Sigmoid colon (tissue), 6 donors: ENCODE measurements at regions not wholly inside any gene's neighbourhood (a gene's known extent, or its start where the extent isn't known, plus 50 kb on each side); places are given as distances from the start of the nearest gene placed in this dataset.

ENCODE experiments used
- DNase-seq: peaks from one replicate; pipeline ENCODE4 v3.0.0-alpha.2; 2019
- H3K27ac ChIP-seq, 4 donors: fragments of 200-600 bp; sonication (generic); one replicate each; pipeline ENCODE4 v1.5.1; 2016 to 2019; ENCODE audit warnings: mild to moderate bottlenecking in 1 of 4
- H3K27me3 ChIP-seq, 3 donors: fragments of 200-600 bp; sonication (generic); one replicate each; pipeline ENCODE4 v1.5.1; 2019; ENCODE audit warnings: mild to moderate bottlenecking in 1 of 3
- H3K36me3 ChIP-seq, 4 donors: fragments of 200-600 bp; sonication (generic); one replicate each; pipeline ENCODE4 v1.5.1; 2016 to 2019
- H3K4me1 ChIP-seq, 4 donors: fragments of 200-600 bp; sonication (generic); one replicate each; pipeline ENCODE4 v1.5.1; 2017 to 2019
- H3K4me3 ChIP-seq, 4 donors: fragments of 200-600 bp; sonication (generic); one replicate each; pipeline ENCODE4 v1.5.1; 2017 to 2019; ENCODE audit warnings: mild to moderate bottlenecking in 2 of 4, moderate library complexity in 1 of 4
- H3K9me3 ChIP-seq, 4 donors: fragments of 200-600 bp in 3 of 4; sonication (generic) in 3 of 4; one replicate each; pipeline versions ENCODE4 v1.5.1 to v1.6.1; 2013 to 2019
- EP300 ChIP-seq, 4 donors: sonication (generic); formaldehyde crosslinking; IDR thresholded peaks; one replicate each; pipeline ENCODE4 v1.6.1; 2017; ENCODE audit warnings: antibody characterized with exemption in 4 of 4
- POLR2A ChIP-seq, 2 donors: fragments of 450-650 bp; IDR thresholded peaks; one replicate each; pipeline ENCODE4 v1.6.1; 2016; ENCODE audit warnings: antibody characterized with exemption in 2 of 2, mild to moderate bottlenecking in 2 of 2, moderate library complexity in 2 of 2
- POLR2AphosphoS5 ChIP-seq, 4 donors: sonication (generic); formaldehyde crosslinking; IDR thresholded peaks; one replicate each; pipeline ENCODE4 v1.6.1; 2017; ENCODE audit warnings: antibody characterized with exemption in 4 of 4
- WGBS, 2 donors: extraction: QIAGEN DNeasy Blood & Tissue Kit; methylation state at CpG; one replicate each; pipeline ENCODE4 v1.1.7; 2013; 5-methylcytosine and 5-hydroxymethylcytosine counted together
- intact Hi-C: fragments of 100-400 bp; cut with DNase I; formaldehyde crosslinking; loops from one replicate; pipeline ENCODE4 v1.15.1; 2023
- TF ChIP-seq, protein P1 (sequence below), 4 experiments: fragments of 450-650 bp in 3 of 4; fragments of 200-600 bp in 1 of 4; IDR thresholded peaks; one replicate each; pipeline ENCODE4 v1.5.1; 2016 to 2019; ENCODE audit warnings: antibody characterized with exemption in 4 of 4, mild to moderate bottlenecking in 3 of 4, moderate library complexity in 2 of 4
- donor health status: healthy with polysubstance abuse.
- donor health status: healthy.

- Histone ChIP-seq H3K27me3 (no peaks in the 10 kb centered on the region), H3K4me3 (no peak overlapping the region), H3K36me3 (no peaks in the 10 kb centered on the region), H3K9me3 (no peaks in the 10 kb centered on the region), H3K4me1 (no peaks in the 10 kb centered on the region), H3K27ac (no peak overlapping the region)
- WGBS, 2 donors = 92 to 94% methylated on average over 1 of the region's 1 CpG
- TF ChIP-seq POLR2A (IDR thresholded peaks at IDR 0.05) (no peak), POLR2AphosphoS5 (IDR thresholded peaks at IDR 0.05) (no peak), EP300 (IDR thresholded peaks at IDR 0.05) (no peak)
- TF ChIP-seq, protein P1, sequence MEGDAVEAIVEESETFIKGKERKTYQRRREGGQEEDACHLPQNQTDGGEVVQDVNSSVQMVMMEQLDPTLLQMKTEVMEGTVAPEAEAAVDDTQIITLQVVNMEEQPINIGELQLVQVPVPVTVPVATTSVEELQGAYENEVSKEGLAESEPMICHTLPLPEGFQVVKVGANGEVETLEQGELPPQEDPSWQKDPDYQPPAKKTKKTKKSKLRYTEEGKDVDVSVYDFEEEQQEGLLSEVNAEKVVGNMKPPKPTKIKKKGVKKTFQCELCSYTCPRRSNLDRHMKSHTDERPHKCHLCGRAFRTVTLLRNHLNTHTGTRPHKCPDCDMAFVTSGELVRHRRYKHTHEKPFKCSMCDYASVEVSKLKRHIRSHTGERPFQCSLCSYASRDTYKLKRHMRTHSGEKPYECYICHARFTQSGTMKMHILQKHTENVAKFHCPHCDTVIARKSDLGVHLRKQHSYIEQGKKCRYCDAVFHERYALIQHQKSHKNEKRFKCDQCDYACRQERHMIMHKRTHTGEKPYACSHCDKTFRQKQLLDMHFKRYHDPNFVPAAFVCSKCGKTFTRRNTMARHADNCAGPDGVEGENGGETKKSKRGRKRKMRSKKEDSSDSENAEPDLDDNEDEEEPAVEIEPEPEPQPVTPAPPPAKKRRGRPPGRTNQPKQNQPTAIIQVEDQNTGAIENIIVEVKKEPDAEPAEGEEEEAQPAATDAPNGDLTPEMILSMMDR (IDR thresholded peaks at IDR 0.05) = no peak
- no peak for DNase-seq
- intact Hi-C loops = no loop called here
These were observed 114.3 kb downstream of the RBMX2 start for GRCh38 chrX:130516123-130516522.

DNA sequence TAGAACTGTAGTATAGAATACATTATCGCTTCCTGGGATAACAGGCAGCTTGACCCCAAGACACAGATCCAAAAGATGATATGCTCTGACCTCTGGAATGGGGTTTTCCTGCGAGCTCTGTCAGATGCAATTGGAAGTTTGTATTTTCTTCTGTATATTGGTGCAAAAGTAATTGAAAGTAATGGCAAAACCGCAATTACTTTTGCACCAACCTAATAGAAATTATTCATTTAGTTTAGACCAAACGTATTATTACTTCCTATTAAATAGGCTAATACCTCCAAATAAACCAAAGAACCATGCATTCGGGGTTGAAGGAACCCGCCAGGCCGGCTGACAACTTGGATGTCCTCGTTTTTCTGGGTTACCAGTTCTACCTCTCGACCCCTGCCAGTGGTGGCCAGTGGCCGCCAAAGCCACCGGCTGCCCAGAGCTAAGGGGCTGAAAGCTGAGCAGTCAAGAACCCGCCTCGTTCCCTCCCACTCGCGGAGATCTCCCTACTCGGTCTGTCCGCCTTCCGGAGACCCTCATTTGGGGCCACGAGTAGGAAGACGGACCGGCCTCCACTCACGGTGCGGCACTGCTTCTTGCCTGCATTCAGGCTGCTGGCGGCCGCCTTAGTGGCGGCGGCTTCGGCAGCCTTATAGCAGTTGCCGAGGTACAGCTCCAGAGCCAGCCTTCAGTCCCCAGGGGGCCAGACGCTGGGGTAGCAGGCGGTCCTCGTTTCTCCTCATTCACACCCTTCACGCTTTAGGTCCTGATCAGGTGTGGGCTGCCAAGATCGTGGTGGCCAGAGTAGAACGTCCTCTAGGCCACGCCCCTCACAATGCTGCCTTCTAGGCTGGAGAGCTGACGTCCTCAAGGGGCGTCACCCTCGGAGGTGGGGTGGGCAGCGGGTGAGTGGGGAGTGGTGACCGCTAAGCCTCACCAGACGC is 121.9 kb downstream of the RBMX2 start:
- DNase-seq = no peak
- intact Hi-C loops = no loop called here
- no peaks in the 10 kb centered on the region for H3K36me3 ChIP-seq
- H3K27me3 ChIP-seq = no peaks in the 10 kb centered on the region
- no peaks in the 10 kb centered on the region for H3K4me1 ChIP-seq
- H3K4me3 ChIP-seq = peak overlapping the region; percentile 19 to 43 (median 38)
- H3K9me3 ChIP-seq = no peaks in the 10 kb centered on the region
- TF ChIP-seq EP300 (IDR thresholded peaks at IDR 0.05) = no peak
- TF ChIP-seq, protein P1 (IDR thresholded peaks at IDR 0.05) = no peak
- TF ChIP-seq POLR2AphosphoS5 (IDR thresholded peaks at IDR 0.05) = no peak
- no peak for TF ChIP-seq POLR2A (IDR thresholded peaks at IDR 0.05)
- WGBS, 2 donors = 16 to 18% methylated on average over 42 of the region's 42 CpGs
- no peak overlapping the region for H3K27ac ChIP-seq

- Histone ChIP-seq H3K4me3 (peak overlapping the region in 3 of 4 donors; percentile 32 to 43 (median 43)), H3K27ac (no peak overlapping the region), H3K36me3 (no peaks in the 10 kb centered on the region), H3K9me3 (no peaks in the 10 kb centered on the region), H3K27me3 (no peaks in the 10 kb centered on the region), H3K4me1 (no peaks in the 10 kb centered on the region)
- WGBS, 2 donors = 68 to 78% methylated on average over 6 of the region's 6 CpGs
- intact Hi-C loops = no loop called here
- TF ChIP-seq, protein P1 (IDR thresholded peaks at IDR 0.05) = no peak
- no peak for TF ChIP-seq POLR2A (IDR thresholded peaks at IDR 0.05)
- no peak for TF ChIP-seq EP300 (IDR thresholded peaks at IDR 0.05)
- TF ChIP-seq POLR2AphosphoS5 (IDR thresholded peaks at IDR 0.05) = no peak
- DNase-seq = no peak
These were observed 122.8 kb downstream of the RBMX2 start for GRCh38 chrX:130524476-130525194.

GRCh38 chrX:130529531-130529930 is 127.7 kb downstream of the RBMX2 start:
- Histone ChIP-seq H3K27me3 (no peaks in the 10 kb centered on the region), H3K4me3 (no peak overlapping the region), H3K27ac (no peak overlapping the region), H3K4me1 (no peaks in the 10 kb centered on the region), H3K36me3 (no peaks in the 10 kb centered on the region), H3K9me3 (no peaks in the 10 kb centered on the region)
- DNase-seq = no peak
- 84 to 90% methylated on average over 4 of the region's 4 CpGs for WGBS, 2 donors
- intact Hi-C loops = no loop called here
- no peak for TF ChIP-seq POLR2A (IDR thresholded peaks at IDR 0.05)
- TF ChIP-seq EP300 (IDR thresholded peaks at IDR 0.05) = no peak
- TF ChIP-seq, protein P1 (IDR thresholded peaks at IDR 0.05) = no peak
- TF ChIP-seq POLR2AphosphoS5 (IDR thresholded peaks at IDR 0.05) = no peak
